ENCODE measurements at regions not wholly inside any gene's neighbourhood (a gene's known extent, or its start where the extent isn't known, plus 50 kb on each side); places are given as distances from the start of the nearest gene placed in this dataset.
A peak's percentile ranks its signal among the peaks of the same experiment; 100 is the strongest.

DNA sequence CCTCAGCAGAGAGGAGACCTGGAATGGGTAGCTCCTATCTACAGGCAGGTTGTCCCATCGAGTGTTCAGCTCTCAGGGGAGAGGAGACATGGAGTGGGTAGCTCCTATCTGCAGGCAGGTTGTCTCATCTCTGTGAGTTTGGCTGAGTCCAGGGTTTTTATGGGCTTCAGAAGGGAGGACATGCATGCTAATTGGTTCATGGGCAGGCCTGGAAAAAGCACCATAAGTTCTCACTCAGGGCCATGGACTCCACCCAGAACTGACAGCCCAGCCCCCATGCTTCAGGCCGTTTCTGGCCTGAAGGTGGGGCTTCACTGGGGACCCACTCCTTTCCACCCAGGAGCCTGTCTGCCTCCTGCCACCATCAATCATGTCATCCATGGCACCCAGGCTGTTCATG is 84.0 kb downstream of the CYB561 start:
- no peaks in the 10 kb centered on the region for H3K36me3 ChIP-seq (ENCODE audit: insufficient read depth, low read length)
- H3K9me3 ChIP-seq (ENCODE audit: low read depth, low read length): no peaks in the 10 kb centered on the region
- H3K9ac ChIP-seq (ENCODE audit: insufficient read length): no peak overlapping the region
- no peak overlapping the region for H3K27ac ChIP-seq
- TF ChIP-seq POLR2AphosphoS5 (IDR thresholded peaks at IDR 0.05; ENCODE audit: borderline replicate concordance, low read depth, low read length): no peak
- TF ChIP-seq FOXP2 (optimal IDR thresholded peaks at IDR 0.05; ENCODE audit: control extremely low read depth, extremely low read length, insufficient read depth): no peak
- no peak for TF ChIP-seq EZH2 (IDR thresholded peaks at IDR 0.05)
- H3K4me3 ChIP-seq: no peak overlapping the region
- DNase-seq (ENCODE audit: low read depth, low spot score): no peak

DNA sequence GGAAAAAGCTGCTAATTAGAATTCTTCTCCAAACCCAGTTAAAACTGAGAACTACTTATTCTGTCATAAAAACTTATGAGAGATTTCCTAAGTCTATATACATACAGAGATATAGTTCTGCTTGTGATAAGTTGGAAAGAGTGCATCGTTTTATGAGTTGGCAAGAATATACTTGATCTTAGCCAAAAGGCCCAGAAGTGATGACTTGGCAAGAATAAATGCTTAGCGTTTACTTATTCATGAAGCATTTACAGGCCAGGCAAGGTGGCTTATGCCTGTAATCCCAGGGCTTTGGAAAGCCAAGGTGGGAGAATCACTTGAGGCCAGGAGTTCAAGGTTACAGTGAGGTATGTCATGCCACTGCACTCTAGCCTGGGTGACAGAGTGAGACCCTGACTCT is 81.7 kb downstream of the CYB561 start:
- no peak for TF ChIP-seq EZH2 (IDR thresholded peaks at IDR 0.05)
- TF ChIP-seq POLR2AphosphoS5 (IDR thresholded peaks at IDR 0.05; ENCODE audit: borderline replicate concordance, low read depth, low read length): no peak
- TF ChIP-seq FOXP2 (optimal IDR thresholded peaks at IDR 0.05; ENCODE audit: control extremely low read depth, extremely low read length, insufficient read depth): no peak
- Histone ChIP-seq H3K4me3 (peak overlapping the region; percentile 12), H3K9ac (ENCODE audit: insufficient read length) (no peak overlapping the region), H3K9me3 (ENCODE audit: low read depth, low read length) (no peaks in the 10 kb centered on the region), H3K36me3 (ENCODE audit: insufficient read depth, low read length) (no peaks in the 10 kb centered on the region), H3K27ac (peak overlapping the region; percentile 1; the same call in 1 of the 2 replicates)
- DNase-seq (ENCODE audit: low read depth, low spot score): peak; percentile 70

DNA sequence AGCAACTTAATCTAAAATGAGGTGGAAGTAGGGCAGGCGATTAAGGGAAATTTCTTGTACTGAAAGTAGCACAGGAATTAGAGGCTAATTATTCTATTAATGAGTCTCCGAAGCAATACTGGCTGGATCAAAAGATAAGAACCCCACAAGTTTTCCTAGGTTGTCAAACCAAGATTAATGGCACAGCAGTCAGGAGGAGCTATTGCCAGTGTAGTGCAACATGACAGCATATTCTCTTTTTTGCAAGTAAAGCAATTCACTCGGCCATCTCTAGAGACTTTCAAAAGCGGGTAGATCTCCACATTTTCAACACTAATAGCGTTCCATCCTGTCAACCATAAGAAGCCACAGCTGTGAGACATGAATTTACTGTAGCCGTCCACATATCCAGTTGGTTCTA is 81.2 kb downstream of the CYB561 start:
- H3K36me3 ChIP-seq (ENCODE audit: insufficient read depth, low read length): no peaks in the 10 kb centered on the region
- TF ChIP-seq FOXP2 (optimal IDR thresholded peaks at IDR 0.05; ENCODE audit: control extremely low read depth, extremely low read length, insufficient read depth) (no peak), EZH2 (IDR thresholded peaks at IDR 0.05) (no peak), POLR2AphosphoS5 (IDR thresholded peaks at IDR 0.05; ENCODE audit: borderline replicate concordance, low read depth, low read length) (no peak)
- H3K9ac ChIP-seq (ENCODE audit: insufficient read length): no peak overlapping the region

DNA sequence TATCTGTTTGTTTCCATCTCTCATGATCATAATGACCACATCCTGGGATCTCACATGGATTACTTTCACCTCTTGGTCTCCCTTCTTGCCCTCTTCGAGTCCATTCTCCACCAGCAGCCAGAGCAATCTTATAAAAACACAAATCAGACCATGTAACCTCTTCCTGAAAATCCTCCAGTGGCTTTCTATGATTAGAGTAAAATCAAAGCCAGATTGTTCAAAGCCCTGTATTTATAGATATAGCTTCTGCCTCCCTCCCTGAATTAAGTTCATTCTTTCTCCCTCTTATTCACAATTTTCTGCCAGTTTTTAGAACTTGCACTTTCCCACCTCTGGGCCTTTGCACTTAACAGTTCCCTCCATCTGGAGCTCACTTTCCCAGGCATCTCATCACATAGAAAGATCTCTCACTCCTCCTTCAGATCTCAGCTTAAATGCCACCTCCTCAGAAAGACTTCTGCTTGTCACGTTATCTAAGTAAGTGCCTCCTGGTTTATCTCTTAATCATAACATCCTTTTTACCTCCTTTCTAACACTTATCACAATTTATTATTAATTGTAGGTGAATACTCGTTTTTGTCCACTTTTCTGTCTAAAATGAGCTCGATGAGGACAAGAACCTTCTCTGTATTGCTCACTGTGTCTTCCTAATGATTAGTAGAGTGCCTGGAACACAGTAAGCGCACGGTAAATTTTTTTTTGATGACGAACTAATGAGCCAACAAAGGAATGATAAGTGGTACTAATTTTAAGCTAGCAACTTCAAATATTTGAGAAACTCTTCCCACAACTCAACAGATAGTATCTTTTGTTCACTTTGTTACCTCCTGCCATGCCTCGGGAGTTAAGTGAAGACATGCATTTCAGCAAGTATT is 80.5 kb downstream of the CYB561 start:
- H3K9ac ChIP-seq (ENCODE audit: insufficient read length): no peak overlapping the region
- H3K36me3 ChIP-seq (ENCODE audit: insufficient read depth, low read length): no peaks in the 10 kb centered on the region
- TF ChIP-seq EZH2 (IDR thresholded peaks at IDR 0.05) (no peak), FOXP2 (optimal IDR thresholded peaks at IDR 0.05; ENCODE audit: control extremely low read depth, extremely low read length, insufficient read depth) (no peak), POLR2AphosphoS5 (IDR thresholded peaks at IDR 0.05; ENCODE audit: borderline replicate concordance, low read depth, low read length) (no peak)
- DNase-seq (ENCODE audit: low read depth, low spot score): no peak
- H3K9me3 ChIP-seq (ENCODE audit: low read depth, low read length): no peaks in the 10 kb centered on the region
- peak overlapping the region; percentile 40; the same call in 1 of the 2 replicates for H3K4me3 ChIP-seq
- H3K27ac ChIP-seq: no peak overlapping the region; the same call in 1 of the 2 replicates

More for the DNA sequence above, 81.2 kb downstream of the CYB561 start:
- DNase-seq (ENCODE audit: low read depth, low spot score): no peak
- Histone ChIP-seq H3K4me3 (peak overlapping the region; percentile 12), H3K27ac (peak overlapping the region; percentile 1; the same call in 1 of the 2 replicates), H3K9me3 (ENCODE audit: low read depth, low read length) (no peaks in the 10 kb centered on the region)

DNA sequence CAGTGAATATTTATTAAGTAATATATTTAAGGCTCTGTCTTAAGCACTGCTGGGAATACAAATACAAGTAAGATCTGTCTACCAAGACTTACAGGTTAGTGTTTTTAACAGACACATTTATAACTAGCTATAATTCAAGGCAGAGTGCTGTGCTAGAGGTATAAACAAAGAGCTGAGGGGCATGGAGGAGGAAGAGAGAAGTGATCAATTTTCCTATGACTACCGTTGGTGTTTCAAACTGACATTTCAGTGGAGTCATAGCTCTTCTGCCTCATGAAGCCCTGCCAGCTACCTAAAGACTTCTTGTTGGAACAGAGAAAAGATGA is 79.9 kb downstream of the CYB561 start:
- Histone ChIP-seq H3K27ac (no peak overlapping the region), H3K4me3 (peak overlapping the region; percentile 40; the same call in 1 of the 2 replicates), H3K36me3 (ENCODE audit: insufficient read depth, low read length) (no peaks in the 10 kb centered on the region), H3K9me3 (ENCODE audit: low read depth, low read length) (no peaks in the 10 kb centered on the region), H3K9ac (ENCODE audit: insufficient read length) (no peak overlapping the region)
- TF ChIP-seq EZH2 (IDR thresholded peaks at IDR 0.05) (no peak), FOXP2 (optimal IDR thresholded peaks at IDR 0.05; ENCODE audit: control extremely low read depth, extremely low read length, insufficient read depth) (no peak), POLR2AphosphoS5 (IDR thresholded peaks at IDR 0.05; ENCODE audit: borderline replicate concordance, low read depth, low read length) (no peak)
- no peak for DNase-seq (ENCODE audit: low read depth, low spot score)

DNA sequence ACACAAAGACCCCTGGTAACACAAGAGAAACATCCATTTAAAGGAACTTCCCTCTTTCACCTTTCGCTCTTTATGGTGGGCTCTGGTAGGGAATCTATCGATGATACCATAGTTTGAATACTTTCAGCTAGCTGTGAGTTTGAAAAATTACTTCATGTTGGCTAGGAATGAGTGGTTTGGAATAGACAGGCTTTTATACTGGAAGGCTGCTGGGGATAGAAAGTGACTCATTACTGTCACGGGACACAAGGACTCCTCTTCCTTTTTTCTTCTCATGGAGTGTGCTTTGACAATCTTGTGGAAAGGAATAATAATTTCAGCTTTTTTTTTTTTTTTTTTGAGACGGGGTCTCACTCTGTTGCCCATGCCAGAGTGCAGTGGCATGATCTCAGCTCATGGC is 76.9 kb downstream of the CYB561 start:
- TF ChIP-seq POLR2AphosphoS5 (IDR thresholded peaks at IDR 0.05; ENCODE audit: borderline replicate concordance, low read depth, low read length) (no peak), FOXP2 (optimal IDR thresholded peaks at IDR 0.05; ENCODE audit: control extremely low read depth, extremely low read length, insufficient read depth) (no peak), EZH2 (IDR thresholded peaks at IDR 0.05) (no peak)
- no peak for DNase-seq (ENCODE audit: low read depth, low spot score)
- no peak overlapping the region for H3K9ac ChIP-seq (ENCODE audit: insufficient read length)
- no peaks in the 10 kb centered on the region for H3K36me3 ChIP-seq (ENCODE audit: insufficient read depth, low read length)
- H3K27ac ChIP-seq: no peak overlapping the region
- H3K4me3 ChIP-seq: no peak overlapping the region
- no peaks in the 10 kb centered on the region for H3K9me3 ChIP-seq (ENCODE audit: low read depth, low read length)

DNA sequence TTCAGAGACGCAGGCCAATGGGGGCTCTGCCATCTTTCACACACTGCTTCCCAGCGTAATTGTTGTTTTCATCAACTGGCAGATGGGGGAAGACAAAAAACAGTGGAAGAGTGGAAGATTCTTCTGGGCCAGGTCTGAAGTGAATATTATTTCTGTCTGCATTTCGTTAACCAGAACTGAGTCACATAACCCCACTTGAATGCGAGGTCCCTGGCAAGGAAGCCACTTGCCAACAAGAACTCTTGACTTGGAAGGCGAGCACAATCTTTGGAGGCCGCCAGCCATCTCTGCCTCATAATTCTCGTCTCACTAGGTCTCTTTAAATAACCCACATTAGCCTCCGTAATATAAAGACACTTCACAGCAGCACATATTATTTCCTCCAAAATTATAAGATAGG is 75.4 kb downstream of the CYB561 start:
- DNase-seq (ENCODE audit: low read depth, low spot score): no peak
- Histone ChIP-seq H3K36me3 (ENCODE audit: insufficient read depth, low read length) (no peaks in the 10 kb centered on the region), H3K9ac (ENCODE audit: insufficient read length) (no peak overlapping the region)

DNA sequence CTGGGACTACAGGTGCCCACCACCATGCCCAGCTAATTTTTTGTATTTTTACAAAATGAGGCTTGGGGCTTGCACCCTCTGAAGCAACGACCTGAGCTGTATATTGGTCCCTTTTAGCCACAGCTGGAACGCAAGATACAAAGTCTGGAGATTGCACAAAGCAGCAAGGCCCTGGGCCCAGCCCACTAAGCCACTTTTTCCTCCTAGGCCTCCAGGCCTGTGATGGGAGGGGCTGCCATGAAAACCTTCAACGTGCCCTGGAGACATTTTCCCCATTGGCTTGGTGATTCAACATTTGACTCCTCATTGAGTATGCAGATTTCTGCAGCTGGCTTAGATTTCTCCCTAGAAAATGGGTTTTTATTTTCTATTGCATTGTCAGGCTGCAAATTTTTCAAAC is 69.2 kb downstream of the CYB561 start:
- H3K36me3 ChIP-seq (ENCODE audit: insufficient read depth, low read length): no peaks in the 10 kb centered on the region
- H3K9ac ChIP-seq (ENCODE audit: insufficient read length): no peak overlapping the region
- TF ChIP-seq POLR2AphosphoS5 (IDR thresholded peaks at IDR 0.05; ENCODE audit: borderline replicate concordance, low read depth, low read length): no peak
- no peak for TF ChIP-seq EZH2 (IDR thresholded peaks at IDR 0.05)
- TF ChIP-seq FOXP2 (optimal IDR thresholded peaks at IDR 0.05; ENCODE audit: control extremely low read depth, extremely low read length, insufficient read depth): no peak
- H3K9me3 ChIP-seq (ENCODE audit: low read depth, low read length): no peaks in the 10 kb centered on the region
- no peak for DNase-seq (ENCODE audit: low read depth, low spot score)
- H3K4me3 ChIP-seq: no peak overlapping the region
- H3K27ac ChIP-seq: no peak overlapping the region

More for the DNA sequence above, 75.4 kb downstream of the CYB561 start:
- no peak overlapping the region for H3K4me3 ChIP-seq
- H3K27ac ChIP-seq: no peak overlapping the region
- TF ChIP-seq POLR2AphosphoS5 (IDR thresholded peaks at IDR 0.05; ENCODE audit: borderline replicate concordance, low read depth, low read length) (no peak), EZH2 (IDR thresholded peaks at IDR 0.05) (no peak), FOXP2 (optimal IDR thresholded peaks at IDR 0.05; ENCODE audit: control extremely low read depth, extremely low read length, insufficient read depth) (no peak)
- no peaks in the 10 kb centered on the region for H3K9me3 ChIP-seq (ENCODE audit: low read depth, low read length)
